Anterior cingulate cortex (tissue), 58 donors: ENCODE measurements at regions not wholly inside any gene's neighbourhood (a gene's known extent, or its start where the extent isn't known, plus 50 kb on each side); places are given as distances from the start of the nearest gene placed in this dataset.
"Not testable (repeated sequence)": the region's sequence is repeated elsewhere in the genome, so short reads cannot be mapped to it uniquely, and the experiment has no call there.

ENCODE experiments used
- DNase-seq, 58 donors: peaks; one replicate each; lab custom pipeline; 2025; lab: John Stamatoyannopoulos, UW

DNA sequence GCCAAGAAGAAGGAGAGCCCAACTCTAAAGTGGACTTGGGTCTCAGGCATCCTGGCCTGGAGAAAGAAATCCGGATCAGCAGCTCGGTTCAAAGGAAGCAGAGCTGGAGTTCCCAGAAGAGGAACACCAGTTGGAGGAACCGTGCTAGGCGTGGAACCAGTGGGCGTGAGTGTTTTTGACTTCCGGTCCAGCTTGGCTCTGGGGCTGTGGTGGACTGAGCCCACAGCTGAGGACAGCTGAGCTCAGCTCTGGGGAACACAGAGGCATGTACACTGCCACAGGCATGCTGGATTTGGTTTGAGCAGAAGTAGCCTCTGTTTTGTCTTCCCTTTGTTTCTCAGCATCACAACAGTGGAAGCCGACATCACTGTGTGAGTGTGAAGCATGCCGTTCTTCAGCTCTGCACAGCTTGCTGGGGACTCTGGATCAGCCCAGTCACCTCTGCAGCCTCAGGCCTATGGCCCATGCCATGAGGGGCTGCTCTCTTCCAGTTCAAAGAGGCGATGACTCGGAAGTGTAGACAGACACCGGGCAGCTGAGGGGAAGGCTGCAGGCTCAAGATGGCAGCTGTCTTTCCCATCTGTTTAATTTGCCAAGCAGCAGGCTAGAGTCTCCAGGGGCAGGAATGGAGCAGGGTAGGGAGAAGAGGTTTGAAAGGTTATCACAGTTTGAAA, 185.8 kb upstream of the UBE3A start:
- peak in 2 of 58 donors; percentile 12 to 13 for DNase-seq

GRCh38 chr15:25623708-25624107, 184.9 kb upstream of the UBE3A start:
- no peak for DNase-seq

- DNase-seq, result no peak
Observed at GRCh38 chr15:25620466-25620865, 181.6 kb upstream of the UBE3A start.

DNA sequence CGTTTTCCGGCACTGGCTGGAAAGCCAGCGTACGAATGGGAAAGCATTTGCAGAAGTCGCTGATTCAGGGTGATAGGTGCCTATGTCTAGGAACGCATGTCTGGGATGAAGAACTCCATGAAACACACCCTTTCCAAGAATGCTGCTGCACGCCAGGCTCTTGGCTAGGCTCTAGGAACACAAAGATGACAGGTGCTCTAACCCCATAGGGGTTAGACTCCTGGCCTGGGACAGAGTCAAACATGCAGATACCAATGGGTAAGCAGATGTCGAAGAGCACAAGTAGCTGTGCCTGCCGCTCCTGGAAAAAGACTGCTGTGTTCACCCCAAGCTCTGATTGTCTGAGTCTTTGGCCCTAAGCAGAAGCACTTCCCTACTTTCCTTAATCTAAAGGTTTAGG, 180.9 kb upstream of the UBE3A start:
- no peak for DNase-seq

DNA sequence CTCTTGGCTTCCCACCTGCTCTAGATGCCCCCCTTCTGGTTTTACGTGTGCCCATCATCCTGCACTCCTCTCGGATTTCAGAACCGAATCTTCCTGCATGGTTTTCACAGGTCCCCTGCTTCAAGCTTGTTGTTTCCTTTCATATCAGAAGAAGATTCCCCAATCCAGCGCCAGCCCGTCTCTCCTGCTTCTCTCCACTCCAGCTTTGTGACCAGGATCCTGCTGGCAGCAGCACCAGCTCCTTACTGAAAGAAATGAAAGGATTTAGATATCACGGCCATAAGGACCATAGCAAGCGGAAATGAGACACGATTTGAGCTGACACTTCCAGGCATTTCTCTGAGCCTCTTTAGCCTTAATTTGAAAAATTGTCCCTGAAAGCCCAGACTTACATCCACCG, 180.3 kb upstream of the UBE3A start:
- no peak for DNase-seq

- DNase-seq, result no peak
Observed at GRCh38 chr15:25618161-25618560, 179.3 kb upstream of the UBE3A start.

GRCh38 chr15:25616471-25616870, 177.6 kb upstream of the UBE3A start:
- no peak for DNase-seq

DNA sequence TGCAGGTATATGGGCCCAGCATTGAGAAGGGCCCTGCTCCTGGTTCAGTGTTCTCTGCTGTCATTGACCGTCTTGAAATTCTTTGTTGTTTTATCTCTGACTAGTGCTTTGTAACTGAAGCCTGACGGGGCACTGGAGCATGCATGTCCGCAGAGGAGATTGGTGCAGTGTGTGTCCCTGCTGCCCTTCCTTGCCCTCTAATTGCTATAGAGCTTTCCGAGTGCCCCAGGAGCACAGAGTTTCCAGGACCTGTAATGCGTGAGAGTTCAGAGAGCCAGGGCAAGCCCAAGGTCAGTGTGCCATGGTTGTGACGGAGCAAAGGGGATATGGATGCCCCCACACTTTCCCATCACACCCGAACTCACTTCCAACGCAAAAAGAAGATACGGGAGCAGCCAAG, 174.3 kb upstream of the UBE3A start:
- DNase-seq, result no peak

DNA sequence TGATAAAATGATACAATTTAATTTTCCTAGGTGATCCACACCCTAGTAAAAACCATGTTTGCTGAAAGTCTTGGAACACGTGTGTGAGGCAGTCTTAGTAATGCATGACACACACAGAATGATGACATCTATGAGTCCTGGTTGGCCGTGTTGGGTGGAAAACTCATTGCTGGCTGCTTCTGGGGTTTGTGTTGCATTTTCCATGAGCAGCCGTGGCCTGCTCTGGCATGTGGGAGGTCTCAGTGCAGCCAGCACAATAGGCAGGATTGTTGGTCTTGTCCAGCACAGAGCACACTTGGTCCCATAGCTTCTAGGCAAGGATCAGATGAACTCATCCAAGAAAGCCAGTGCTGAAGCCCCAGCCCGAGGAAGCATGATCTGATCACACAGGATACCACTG, 172.8 kb upstream of the UBE3A start:
- peak in 8 of 58 donors; percentile 6 to 70 (median 30) for DNase-seq

- DNase-seq, result no peak
Observed at GRCh38 chr15:25609371-25609770, 170.5 kb upstream of the UBE3A start.

GRCh38 chr15:25608926-25609325, 170.1 kb upstream of the UBE3A start:
- no peak for DNase-seq

DNA sequence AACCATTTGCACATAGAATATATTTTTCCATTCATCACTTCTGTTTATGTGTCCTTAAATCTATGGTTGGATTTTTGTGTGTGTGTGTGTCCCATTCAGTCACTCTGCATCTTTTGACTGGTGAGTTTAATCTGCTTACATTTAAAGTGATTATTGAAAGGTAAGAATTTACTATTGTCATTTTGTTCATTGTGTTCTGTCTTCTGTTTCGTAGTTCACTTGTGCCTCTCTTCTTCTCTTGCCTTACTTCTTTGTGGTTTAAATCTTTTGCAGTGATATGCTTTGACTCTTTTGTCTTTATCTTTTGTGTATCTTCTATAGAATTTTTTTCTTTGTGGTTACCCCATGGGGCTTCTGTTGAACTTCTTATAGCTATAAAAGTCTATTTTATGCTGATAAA, 166.3 kb upstream of the UBE3A start:
- DNase-seq, result no peak

- no peak for DNase-seq
Observed at GRCh38 chr15:25600751-25601150, 161.9 kb upstream of the UBE3A start.

GRCh38 chr15:25597571-25597970, 158.7 kb upstream of the UBE3A start:
- no peak for DNase-seq

DNA sequence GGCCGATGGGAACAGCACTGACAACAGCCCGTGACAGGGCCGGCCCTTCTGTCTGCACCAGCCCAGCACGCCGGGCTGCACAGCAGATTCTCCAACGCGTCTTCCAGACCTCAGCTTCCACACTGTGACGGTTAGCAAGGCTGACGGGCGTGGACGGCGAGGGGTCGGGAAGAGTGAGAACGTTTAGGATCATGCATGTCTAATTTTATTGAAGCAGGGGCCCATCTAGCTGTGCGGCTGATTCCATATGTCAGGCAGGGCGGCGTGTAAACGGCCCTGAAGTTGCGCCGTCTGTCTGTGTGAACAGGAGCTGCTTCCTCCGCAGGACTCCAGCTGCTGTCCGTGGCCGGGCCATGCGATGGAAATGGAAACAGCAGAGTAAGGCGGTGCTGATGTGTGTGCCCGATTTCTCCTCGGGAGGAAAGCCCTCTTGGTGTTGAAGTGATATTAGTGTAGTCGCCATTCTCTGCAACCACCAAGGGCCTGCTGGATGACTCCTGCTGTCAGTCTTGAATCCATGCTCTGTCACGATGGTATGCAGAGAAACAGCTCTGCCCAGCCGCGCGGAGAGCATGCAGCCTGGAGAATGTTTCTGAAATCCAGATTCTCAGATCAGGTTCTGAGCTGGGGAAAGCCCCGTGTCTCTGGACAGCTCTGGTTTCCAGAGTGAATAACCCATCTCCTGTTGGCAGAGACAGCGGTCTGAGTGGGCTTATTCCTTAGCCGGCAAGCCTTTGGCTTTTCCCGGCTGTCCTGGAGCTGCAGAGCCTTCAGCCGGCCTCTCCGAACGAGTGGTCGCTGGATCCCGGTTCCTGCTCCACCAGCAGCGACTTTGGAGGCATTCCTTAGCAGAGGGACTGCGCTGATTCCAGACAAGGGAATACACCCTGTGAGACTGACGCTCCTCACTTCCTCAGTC, 158.1 kb upstream of the UBE3A start:
- no peak for DNase-seq

GRCh38 chr15:25587616-25588340, 149.0 kb upstream of the UBE3A start:
- DNase-seq, result no peak

GRCh38 chr15:25582886-25583285, 144.1 kb upstream of the UBE3A start:
- DNase-seq, result no peak

GRCh38 chr15:25579127-25579526, 140.3 kb upstream of the UBE3A start:
- DNase-seq, result no peak

- peak in 4 of 58 donors; percentile 6 to 25 (median 16) for DNase-seq
Observed at GRCh38 chr15:25572191-25572590, 133.4 kb upstream of the UBE3A start.

- peak in 35 of 58 donors; percentile 12 to 76 (median 45) for DNase-seq
Observed at GRCh38 chr15:25568751-25569150, 129.9 kb upstream of the UBE3A start.

DNA sequence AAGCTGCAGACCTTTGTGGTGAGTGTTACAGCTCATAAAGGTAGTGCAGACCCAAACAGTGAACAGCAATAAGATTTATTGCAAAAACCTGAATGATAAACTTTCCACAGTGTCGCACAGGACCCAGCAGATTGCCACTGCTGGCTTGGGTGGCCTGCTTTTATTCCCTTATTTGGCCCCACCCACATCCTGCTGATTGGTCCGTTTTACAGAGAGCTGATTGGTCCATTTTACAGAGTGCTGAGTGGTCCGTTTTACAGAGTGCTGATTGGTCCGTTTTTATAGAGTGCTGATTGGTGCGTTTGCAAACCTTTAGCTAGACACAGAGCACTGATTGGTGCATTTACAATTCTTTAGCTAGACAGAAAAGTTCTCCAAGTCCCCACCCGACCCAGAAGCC, 127.7 kb upstream of the UBE3A start:
- DNase-seq, result not testable (repeated sequence)
